ENCODE measurements at regions not wholly inside any gene's neighbourhood (a gene's known extent, or its start where the extent isn't known, plus 50 kb on each side); places are given as distances from the start of the nearest gene placed in this dataset.

- intact Hi-C loops (cut with DNase I) = no loop called here
- DNase-seq (ENCODE audit: missing footprints) (no peak), ATAC-seq (no peak)
Observed at GRCh38 chr10:90403211-90404000, 454.4 kb downstream of the HTR7 start.

GRCh38 chr10:90407131-90407530 is 450.7 kb downstream of the HTR7 start:
- intact Hi-C loops (cut with DNase I) = no loop called here
- DNase-seq (ENCODE audit: missing footprints) = no peak
- ATAC-seq = no peak

DNA sequence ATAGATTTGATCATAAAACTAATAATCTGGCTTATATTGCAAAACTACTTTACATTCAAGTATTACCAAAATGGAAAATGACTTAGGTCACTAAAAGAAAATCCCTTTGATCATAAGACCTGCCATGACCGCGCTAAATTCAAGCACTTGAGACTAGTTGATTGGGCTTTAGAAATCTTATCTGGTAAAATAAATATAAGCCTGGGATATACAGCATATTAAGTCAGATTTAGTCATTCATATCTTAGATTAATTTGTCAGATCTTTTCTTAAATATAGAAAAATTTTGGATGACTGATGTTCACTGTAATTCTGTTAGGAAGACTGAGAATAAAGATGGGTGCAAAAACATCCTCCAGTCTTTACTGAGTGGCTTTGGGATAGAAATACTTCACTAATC is 450.0 kb downstream of the HTR7 start:
- ATAC-seq (no peak), DNase-seq (ENCODE audit: missing footprints) (no peak)
- intact Hi-C loops (cut with DNase I) = no loop called here

DNA sequence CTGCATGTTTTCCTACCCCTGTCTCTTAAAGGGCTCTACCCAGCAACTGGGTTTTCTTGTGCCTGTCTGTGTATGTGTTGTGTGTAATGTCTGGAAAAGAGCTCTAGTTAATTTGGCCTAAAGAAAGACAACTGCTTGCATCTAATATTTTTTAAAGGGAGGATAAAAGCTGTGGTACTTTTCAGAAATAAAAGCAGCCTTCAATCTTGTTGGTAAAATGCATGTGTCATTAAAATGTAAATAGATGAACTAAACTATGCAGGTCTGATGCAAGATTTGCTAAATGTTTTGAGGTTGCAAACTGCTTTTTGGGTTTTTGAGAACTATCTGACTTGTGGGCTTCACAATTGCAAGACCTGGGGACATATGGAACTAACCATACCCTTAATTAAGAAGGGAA is 445.3 kb downstream of the HTR7 start:
- DNase-seq (ENCODE audit: missing footprints) = no peak
- intact Hi-C loops (cut with DNase I) = no loop called here
- no peak for ATAC-seq

- intact Hi-C loops (cut with DNase I) = no loop called here
- ATAC-seq = no peak
- DNase-seq (ENCODE audit: missing footprints) = no peak
Observed at GRCh38 chr10:90413196-90413595, 444.6 kb downstream of the HTR7 start.

DNA sequence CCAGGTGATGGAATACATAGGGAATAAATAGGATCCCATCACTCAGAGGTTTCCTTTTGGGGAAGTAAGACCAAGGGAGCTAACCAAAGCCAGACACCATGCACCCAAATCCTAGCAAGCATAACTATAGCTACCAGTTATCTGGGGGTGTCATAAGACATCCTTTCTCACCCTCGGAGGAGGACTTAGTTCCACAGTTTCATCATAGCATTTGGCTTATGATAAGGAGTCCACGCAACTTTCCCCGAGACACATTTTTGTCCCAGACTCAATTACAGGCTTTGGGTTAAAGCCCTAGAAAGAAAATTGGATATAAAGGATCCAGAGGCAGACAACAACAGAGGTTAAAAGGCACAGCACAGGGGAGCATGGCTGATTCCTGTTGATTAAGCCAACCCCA is 442.9 kb downstream of the HTR7 start:
- intact Hi-C loops (cut with DNase I) = no loop called here
- no peak for DNase-seq (ENCODE audit: missing footprints)
- no peak for ATAC-seq

DNA sequence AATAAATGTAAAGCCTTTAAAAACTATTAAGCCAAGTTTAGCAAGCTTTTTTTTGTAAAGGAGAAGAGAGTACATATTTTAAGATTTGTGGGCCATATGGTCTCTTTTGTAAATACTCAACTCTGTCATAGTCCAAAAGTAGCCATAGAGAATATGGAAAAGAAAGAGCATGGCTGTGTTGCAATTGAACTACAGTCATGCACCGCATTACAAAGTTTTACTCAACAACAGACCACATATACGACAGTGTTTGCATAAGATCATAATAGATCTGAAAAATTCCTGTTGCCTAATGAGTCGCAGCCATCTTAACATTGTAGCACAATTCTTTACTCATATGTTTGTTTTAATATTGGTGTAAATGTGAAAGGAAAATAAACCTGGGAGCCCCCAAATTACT is 440.8 kb downstream of the HTR7 start:
- DNase-seq (ENCODE audit: missing footprints) = no peak
- intact Hi-C loops (cut with DNase I) = no loop called here
- ATAC-seq = no peak

- intact Hi-C loops (cut with DNase I) = no loop called here
- DNase-seq (ENCODE audit: missing footprints) (no peak), ATAC-seq (no peak)
Observed at GRCh38 chr10:90417476-90418210, 440.2 kb downstream of the HTR7 start.

DNA sequence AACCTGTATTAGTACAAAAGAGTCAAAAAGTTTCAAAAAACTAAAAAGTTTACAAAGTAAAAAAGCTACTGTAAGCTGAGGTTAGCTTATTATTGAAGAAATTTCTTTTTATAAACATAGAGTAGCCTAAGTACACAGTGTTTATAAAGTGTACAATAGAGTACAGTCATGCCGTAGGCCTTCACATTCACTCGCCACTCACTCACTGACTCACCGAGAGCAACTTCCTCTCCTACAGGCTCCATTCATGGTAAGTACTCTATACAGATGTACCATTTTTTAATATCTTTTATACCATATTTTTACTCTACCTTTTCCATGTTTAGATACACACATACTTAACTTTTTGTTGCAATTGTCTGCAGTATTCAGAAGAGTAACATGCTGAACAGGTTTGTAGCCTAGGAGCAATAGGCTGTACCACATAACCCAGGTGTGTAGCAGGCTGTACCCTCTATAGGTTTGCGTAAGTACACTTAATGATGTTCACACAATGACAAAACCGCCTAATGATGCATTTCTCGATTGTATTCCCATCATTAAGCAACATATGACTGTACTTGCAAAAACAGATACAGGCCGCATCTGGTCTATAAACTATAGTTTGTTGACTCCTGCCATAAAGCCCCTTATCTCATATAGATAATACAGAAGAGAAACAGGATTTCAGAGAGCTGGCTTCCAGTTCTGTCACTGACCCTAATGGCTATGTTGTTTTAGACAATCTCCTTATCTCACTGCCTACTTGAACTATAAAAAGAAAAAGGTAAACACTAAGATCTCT is 438.8 kb downstream of the HTR7 start:
- DNase-seq (ENCODE audit: missing footprints) = no peak
- intact Hi-C loops (cut with DNase I) = no loop called here
- no peak for ATAC-seq

GRCh38 chr10:90420637-90421318 is 437.1 kb downstream of the HTR7 start:
- ATAC-seq (no peak), DNase-seq (ENCODE audit: missing footprints) (no peak)
- intact Hi-C loops (cut with DNase I) = no loop called here

DNA sequence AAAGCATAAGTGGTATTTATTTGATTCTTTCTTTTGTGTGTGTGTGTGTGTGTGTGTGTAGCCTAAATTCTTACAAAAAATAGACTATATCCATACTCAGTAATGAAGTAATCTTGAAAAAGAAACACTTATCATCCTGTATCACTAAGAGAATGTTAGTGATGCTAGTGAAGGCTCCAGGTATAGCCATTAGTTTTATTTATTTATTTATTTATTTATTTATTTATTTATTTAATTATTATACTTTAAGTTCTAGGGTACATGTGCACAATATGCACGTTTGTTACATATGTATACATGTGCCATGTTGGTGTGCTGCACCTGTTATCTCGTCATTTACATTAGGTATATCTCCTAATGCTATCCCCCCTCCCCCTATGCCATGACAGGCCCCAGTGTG is 436.0 kb downstream of the HTR7 start:
- intact Hi-C loops (cut with DNase I) = no loop called here
- ATAC-seq = no peak

GRCh38 chr10:90424730-90425129 is 433.1 kb downstream of the HTR7 start:
- intact Hi-C loops (cut with DNase I) = no loop called here
- ATAC-seq = no peak

More for the DNA sequence above, 436.0 kb downstream of the HTR7 start:
- no peak for DNase-seq (ENCODE audit: missing footprints)

DNA sequence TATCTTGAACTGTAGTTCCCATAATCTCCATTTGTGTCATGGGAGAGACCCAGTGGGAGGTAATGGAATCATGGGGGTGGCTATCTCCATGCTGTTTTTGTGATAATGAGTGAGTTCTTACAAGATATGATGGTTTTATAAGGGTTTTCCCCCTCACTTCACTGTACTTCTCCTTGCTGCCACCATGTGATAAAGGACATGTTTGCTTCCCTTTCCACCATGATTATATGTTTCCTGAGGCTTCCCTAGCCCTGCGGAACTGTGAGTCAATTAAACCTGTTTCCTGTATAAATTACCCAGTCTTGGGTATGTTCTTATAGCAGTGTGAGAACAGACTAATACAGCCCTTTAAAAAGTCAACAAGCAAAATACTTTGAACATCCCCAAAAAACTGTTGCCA is 427.7 kb downstream of the HTR7 start:
- DNase-seq (ENCODE audit: missing footprints) = no peak
- intact Hi-C loops (cut with DNase I) = no loop called here
- no peak for ATAC-seq

More at GRCh38 chr10:90424730-90425129, 433.1 kb downstream of the HTR7 start:
- DNase-seq (ENCODE audit: missing footprints) = no peak

- ATAC-seq = no peak
- no peak for DNase-seq (ENCODE audit: missing footprints)
- intact Hi-C loops (cut with DNase I) = no loop called here
Observed at GRCh38 chr10:90432866-90433265, 425.0 kb downstream of the HTR7 start.

DNA sequence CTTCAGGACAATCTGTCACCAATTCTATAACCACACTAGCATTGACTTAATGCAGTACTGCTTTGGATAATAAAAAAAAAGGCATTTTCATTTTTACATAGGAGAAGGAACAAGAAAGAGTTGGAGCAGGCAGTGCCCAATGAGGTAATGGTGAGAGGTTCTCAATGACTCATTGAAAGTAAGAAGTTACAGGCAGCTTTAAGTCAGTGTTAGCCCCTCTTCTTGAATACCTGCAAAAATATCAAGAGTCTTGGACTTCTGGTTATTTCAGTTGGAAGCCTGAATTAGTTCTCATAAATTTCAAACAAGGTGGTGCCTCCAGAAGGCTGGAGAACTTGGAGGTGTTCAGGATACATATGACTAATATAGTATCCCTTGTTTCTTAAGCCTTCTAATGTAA is 422.5 kb downstream of the HTR7 start:
- DNase-seq (ENCODE audit: missing footprints) (no peak), ATAC-seq (no peak)
- intact Hi-C loops (cut with DNase I) = no loop called here

- intact Hi-C loops (cut with DNase I) = no loop called here
- ATAC-seq (no peak), DNase-seq (ENCODE audit: missing footprints) (no peak)
Observed at GRCh38 chr10:90437452-90437851, 420.4 kb downstream of the HTR7 start.

- ATAC-seq = no peak
- intact Hi-C loops (cut with DNase I) = no loop called here
- DNase-seq (ENCODE audit: missing footprints) = no peak
Observed at GRCh38 chr10:90440870-90441269, 417.0 kb downstream of the HTR7 start.

- no peak for ATAC-seq
- intact Hi-C loops (cut with DNase I) = no loop called here
- no peak for DNase-seq (ENCODE audit: missing footprints)
Observed at GRCh38 chr10:90443342-90443741, 414.5 kb downstream of the HTR7 start.

DNA sequence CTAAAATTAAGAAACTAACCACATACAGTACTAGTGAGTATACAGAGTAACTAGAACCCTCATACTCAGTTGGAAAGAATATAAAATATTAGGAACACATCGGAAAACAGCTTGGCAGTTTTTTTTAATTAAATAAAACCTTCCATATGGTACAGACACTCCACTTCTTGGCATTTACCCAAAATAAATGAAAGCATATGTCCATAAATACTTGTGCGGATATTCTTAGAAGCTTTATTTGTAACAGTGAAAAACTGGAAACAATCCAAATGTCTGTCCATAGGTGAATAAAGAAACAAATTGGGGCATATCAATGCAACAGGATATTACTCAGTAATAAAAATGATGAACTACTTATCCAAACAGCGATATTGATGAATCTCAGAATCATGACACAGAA is 410.0 kb downstream of the HTR7 start:
- no peak for ATAC-seq
- intact Hi-C loops (cut with DNase I) = no loop called here
- DNase-seq (ENCODE audit: missing footprints) = no peak
